Tibial artery (tissue), 4 donors: ENCODE measurements at regions not wholly inside any gene's neighbourhood (a gene's known extent, or its start where the extent isn't known, plus 50 kb on each side); places are given as distances from the start of the nearest gene placed in this dataset.

Source experiments
- DNase-seq, 2 donors: peaks; one replicate each; pipeline ENCODE4 v3.0.0-alpha.2; 2019
- H3K27ac ChIP-seq, 2 donors: fragments of 200-600 bp; sonication (generic) in 1 of 2; 1 replicate in 1 of 2; 2 replicates in 1 of 2; pipeline ENCODE4 v1.5.1; 2018 to 2019; ENCODE audit warnings: mild to moderate bottlenecking in 1 of 2
- H3K27me3 ChIP-seq, 2 donors: fragments of 200-600 bp; sonication (generic) in 1 of 2; one replicate each; pipeline versions ENCODE4 v1.5.1 to v1.6.0; 2016 to 2019
- H3K36me3 ChIP-seq, 3 donors: fragments of 200-600 bp; sonication (generic) in 2 of 3; one replicate each; pipeline ENCODE4 v1.5.1; 2016 to 2019; ENCODE audit warnings: mild to moderate bottlenecking in 2 of 3
- H3K4me1 ChIP-seq, 4 donors: fragments of 200-600 bp; sonication (generic) in 2 of 4; 1 replicate in 3 of 4; 2 replicates in 1 of 4; pipeline ENCODE4 v1.5.1; 2016 to 2019
- H3K4me3 ChIP-seq, 2 donors: fragments of 200-600 bp; sonication (generic) in 1 of 2; 1 replicate in 1 of 2; 2 replicates in 1 of 2; pipeline ENCODE4 v1.5.1; 2018 to 2019; ENCODE audit warnings: mild to moderate bottlenecking in 2 of 2
- H3K9me3 ChIP-seq, 3 donors: fragments of 200-600 bp; sonication (generic) in 1 of 3; one replicate each; pipeline ENCODE4 v1.5.1; 2016 to 2019
- intact Hi-C: fragments of 100-400 bp; cut with DNase I; formaldehyde crosslinking; loops from one replicate; pipeline ENCODE4 v1.15.0; 2023; ENCODE audit warnings: low total_unique reads
- TF ChIP-seq, protein P1 (sequence below), 2 experiments: fragments of 200-600 bp in 1 of 2; fragments of 450-650 bp in 1 of 2; IDR thresholded peaks; one replicate each; pipeline ENCODE4 v1.5.1; 2017 to 2019; ENCODE audit warnings: antibody characterized with exemption in 2 of 2, mild to moderate bottlenecking in 1 of 2, moderate library complexity in 1 of 2

DNA sequence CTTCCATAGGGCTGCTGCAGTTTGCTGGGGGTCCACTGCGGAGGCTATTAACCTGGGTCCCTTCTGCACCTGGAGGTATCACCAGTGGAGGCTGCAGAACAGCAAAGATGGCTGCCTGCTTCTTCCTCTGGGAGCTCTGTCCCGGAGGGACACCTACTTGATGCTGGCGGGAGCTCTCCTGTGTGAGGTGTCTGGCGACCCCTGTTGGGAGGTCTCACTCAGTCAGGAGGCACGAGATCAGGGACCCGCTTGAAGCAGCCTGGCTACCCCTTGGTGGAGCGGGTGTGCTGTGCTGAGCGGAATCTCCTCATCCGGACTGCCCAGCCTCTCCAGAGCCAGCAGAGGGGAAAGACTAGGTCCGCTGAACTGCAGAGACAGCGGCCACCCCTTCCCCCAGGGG is 56.0 kb upstream of the CTXND1 start:
- H3K4me1 ChIP-seq = no peaks in the 10 kb centered on the region
- TF ChIP-seq, protein P1, sequence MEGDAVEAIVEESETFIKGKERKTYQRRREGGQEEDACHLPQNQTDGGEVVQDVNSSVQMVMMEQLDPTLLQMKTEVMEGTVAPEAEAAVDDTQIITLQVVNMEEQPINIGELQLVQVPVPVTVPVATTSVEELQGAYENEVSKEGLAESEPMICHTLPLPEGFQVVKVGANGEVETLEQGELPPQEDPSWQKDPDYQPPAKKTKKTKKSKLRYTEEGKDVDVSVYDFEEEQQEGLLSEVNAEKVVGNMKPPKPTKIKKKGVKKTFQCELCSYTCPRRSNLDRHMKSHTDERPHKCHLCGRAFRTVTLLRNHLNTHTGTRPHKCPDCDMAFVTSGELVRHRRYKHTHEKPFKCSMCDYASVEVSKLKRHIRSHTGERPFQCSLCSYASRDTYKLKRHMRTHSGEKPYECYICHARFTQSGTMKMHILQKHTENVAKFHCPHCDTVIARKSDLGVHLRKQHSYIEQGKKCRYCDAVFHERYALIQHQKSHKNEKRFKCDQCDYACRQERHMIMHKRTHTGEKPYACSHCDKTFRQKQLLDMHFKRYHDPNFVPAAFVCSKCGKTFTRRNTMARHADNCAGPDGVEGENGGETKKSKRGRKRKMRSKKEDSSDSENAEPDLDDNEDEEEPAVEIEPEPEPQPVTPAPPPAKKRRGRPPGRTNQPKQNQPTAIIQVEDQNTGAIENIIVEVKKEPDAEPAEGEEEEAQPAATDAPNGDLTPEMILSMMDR (IDR thresholded peaks at IDR 0.05) = no peak
- intact Hi-C loops = no loop called here
- no peak for DNase-seq
- peaks cover 0 to 14% of the 10 kb centered on the region in 2 donors for H3K27me3 ChIP-seq
- H3K9me3 ChIP-seq = no peaks in the 10 kb centered on the region
- no peak overlapping the region for H3K4me3 ChIP-seq
- no peak overlapping the region for H3K27ac ChIP-seq
- no peaks in the 10 kb centered on the region for H3K36me3 ChIP-seq

DNA sequence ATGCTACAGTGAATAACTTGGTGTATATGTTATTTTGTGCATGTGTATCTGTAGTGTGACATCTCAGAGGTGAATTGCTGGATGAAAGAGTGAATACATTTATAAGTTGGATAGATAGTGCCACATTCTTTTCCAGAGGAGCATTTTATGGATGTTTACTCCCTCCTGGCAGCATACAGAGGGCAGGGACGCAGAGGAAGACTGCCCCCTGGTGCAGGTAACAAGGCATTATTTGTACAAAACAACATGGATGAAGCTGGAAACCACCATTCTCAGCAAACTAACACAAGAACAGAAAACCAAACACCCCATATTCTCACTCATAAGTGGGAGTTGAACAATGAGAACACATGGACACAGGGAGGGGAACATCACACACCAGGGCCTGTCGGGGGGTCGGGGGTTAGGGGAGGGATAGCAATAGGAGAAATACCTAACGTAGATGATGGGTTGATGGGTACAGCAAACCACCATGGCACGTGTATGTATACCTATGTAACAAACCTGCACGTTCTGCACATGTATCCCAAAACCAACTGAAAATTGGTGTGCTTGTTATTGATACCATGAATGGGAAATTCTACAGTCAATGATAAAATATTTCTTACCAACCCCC is 57.9 kb upstream of the CTXND1 start:
- intact Hi-C loops = no loop called here
- DNase-seq = no peak
- H3K4me3 ChIP-seq = no peak overlapping the region

DNA sequence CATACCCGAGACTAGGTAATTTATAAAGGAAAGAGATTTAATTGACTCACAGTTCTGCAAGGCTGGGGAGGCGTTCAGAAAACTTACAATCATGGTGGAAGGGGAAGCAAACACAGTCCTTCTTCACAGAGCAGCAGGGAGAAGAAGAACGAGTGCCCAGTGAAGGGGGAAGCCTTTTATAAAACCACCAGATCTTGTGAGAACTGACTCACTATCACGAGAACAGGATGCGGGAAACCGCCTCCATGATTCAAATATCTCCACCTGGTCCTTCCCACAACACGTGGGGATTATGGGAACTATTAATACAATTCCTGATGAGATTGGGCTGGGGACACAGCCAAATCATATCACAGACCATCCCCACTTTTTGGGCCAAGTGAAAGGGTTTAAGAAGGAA is 58.8 kb upstream of the CTXND1 start:
- H3K36me3 ChIP-seq = no peaks in the 10 kb centered on the region
- no peak overlapping the region for H3K4me3 ChIP-seq
- peaks cover 0 to 14% of the 10 kb centered on the region in 2 donors for H3K27me3 ChIP-seq
- DNase-seq = no peak
- intact Hi-C loops = no loop called here
- no peaks in the 10 kb centered on the region for H3K9me3 ChIP-seq
- H3K27ac ChIP-seq = no peak overlapping the region
- TF ChIP-seq, protein P1 (IDR thresholded peaks at IDR 0.05) = no peak
- H3K4me1 ChIP-seq = no peaks in the 10 kb centered on the region

More for the DNA sequence above, 57.9 kb upstream of the CTXND1 start:
- no peaks in the 10 kb centered on the region for H3K4me1 ChIP-seq
- H3K27ac ChIP-seq = no peak overlapping the region
- TF ChIP-seq, protein P1 (IDR thresholded peaks at IDR 0.05) = peak in 1 of 2 experiments; percentile 20
- H3K9me3 ChIP-seq = no peaks in the 10 kb centered on the region
- H3K36me3 ChIP-seq = no peaks in the 10 kb centered on the region
- H3K27me3 ChIP-seq = peaks cover 0 to 14% of the 10 kb centered on the region in 2 donors

DNA sequence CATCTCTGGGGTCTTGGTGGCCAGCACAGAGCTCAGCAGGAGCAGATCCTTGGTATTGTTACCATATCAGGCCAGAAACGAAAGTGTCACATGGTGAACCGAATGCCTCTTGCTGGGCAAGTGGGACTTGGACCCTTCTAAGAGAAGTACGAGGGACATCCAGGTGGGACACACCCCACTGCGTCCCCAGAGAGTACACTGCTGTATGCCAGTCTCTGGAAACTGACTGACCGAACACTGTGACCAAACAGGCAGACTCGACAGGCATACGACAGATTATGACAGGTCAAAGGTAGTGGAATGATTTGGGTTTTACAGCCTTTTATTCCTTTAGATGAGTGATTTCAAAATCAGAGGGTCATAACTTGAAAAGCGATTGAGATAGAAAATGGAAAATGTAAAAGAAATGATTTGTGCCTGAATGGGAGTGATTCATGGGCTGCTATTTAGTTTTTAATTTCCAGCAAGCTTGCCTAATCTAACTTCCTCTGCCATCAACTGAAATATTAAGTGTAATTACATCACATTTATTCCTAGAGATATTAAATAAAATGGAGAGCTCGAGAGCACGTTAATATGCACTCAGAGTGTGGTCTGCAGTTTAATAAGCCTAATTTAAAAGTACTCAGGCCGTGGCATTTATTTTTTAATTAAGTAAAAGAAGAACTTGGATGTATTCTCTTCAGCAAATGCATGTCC is 63.4 kb upstream of the CTXND1 start:
- TF ChIP-seq, protein P1 (IDR thresholded peaks at IDR 0.05) = no peak
- H3K9me3 ChIP-seq = no peaks in the 10 kb centered on the region
- H3K27ac ChIP-seq = no peak overlapping the region
- intact Hi-C loops = no loop called here
- no peaks in the 10 kb centered on the region for H3K4me1 ChIP-seq
- no peak for DNase-seq
- no peaks in the 10 kb centered on the region for H3K27me3 ChIP-seq
- no peak overlapping the region for H3K4me3 ChIP-seq
- no peaks in the 10 kb centered on the region for H3K36me3 ChIP-seq

DNA sequence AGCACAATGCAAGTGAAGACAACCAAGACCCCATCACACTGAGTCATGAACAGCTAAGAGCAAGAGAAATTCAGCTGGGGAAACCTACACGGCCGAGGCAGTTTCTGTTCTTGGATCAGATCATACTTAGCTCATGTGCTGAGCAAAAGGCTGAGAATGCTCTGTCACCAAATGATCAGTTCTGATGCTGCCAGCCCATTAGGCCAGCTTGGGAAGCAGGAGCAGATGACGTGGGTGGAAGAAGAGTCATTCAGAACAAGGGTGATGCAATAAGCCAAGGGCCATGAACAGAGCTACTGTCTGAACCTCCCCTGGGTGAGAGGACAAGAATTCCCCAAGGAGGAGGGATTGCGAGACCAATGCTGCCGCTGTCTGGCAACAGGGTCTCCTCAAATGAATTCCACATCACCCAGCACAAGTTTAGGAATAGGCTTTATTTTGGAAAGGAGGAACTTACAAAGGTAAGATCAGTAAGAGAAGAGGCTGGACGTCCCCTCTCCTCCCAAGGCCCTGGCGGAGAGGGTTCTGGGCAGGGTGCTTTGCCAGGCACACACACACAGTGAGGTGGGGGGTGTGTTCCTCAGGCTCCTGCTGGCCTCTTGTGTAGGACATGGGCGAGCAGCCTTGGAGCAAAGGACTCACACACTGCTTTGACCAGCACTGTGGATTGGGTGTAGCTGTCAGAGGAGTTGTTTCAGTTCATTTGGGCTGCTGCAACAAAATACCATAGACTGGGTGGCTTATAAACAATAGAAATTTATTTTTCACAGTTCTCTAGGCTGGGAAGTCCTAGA is 65.6 kb upstream of the CTXND1 start:
- no peaks in the 10 kb centered on the region for H3K4me1 ChIP-seq
- intact Hi-C loops = no loop called here
- TF ChIP-seq, protein P1 (IDR thresholded peaks at IDR 0.05) = no peak
- H3K27me3 ChIP-seq = no peaks in the 10 kb centered on the region
- H3K36me3 ChIP-seq = no peaks in the 10 kb centered on the region
- H3K4me3 ChIP-seq = no peak overlapping the region
- H3K9me3 ChIP-seq = no peaks in the 10 kb centered on the region
- DNase-seq = no peak
- H3K27ac ChIP-seq = no peak overlapping the region
